Fibroblast of skin of left quadriceps (primary cell): ENCODE measurements at regions not wholly inside any gene's neighbourhood (a gene's known extent, or its start where the extent isn't known, plus 50 kb on each side); places are given as distances from the start of the nearest gene placed in this dataset.
A peak's percentile ranks its signal among the peaks of the same experiment; 100 is the strongest.
"Not testable (repeated sequence)": the region's sequence is repeated elsewhere in the genome, so short reads cannot be mapped to it uniquely, and the experiment has no call there.

Experiments used
- DNase-seq, 2 experiments: peaks; one replicate each; pipeline ENCODE4 v3.0.0-alpha.2; 2013; ENCODE audit warnings: low read depth in 2 of 2

GRCh38 chr7:34332006-34332405 lies 326.0 kb upstream of the NPSR1 start:
- DNase-seq: no peak

- DNase-seq: no peak
Observed at GRCh38 chr7:34333184-34333583, 324.8 kb upstream of the NPSR1 start.

DNA sequence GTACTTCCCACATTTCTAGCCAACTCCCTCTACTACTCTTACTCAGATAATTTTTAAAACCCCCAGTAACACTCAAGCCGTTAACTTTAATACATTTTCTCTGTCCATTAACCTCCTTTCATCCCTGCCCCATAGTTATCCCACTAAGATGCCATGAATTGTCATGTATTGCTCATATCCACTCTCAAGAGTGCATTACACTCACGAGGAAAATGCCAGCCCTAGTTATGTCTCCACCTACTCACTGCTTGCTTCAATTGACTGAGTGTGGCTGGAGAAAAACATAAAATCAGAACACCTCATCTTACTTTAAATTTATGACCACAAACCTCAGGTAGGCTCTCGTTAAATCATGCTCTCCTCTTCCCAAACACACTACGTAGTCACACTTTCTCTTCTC lies 324.1 kb upstream of the NPSR1 start:
- DNase-seq: no peak

- no peak for DNase-seq
Observed at GRCh38 chr7:34337163-34337562, 320.9 kb upstream of the NPSR1 start.

GRCh38 chr7:34338961-34339526 lies 319.0 kb upstream of the NPSR1 start:
- no peak for DNase-seq

DNA sequence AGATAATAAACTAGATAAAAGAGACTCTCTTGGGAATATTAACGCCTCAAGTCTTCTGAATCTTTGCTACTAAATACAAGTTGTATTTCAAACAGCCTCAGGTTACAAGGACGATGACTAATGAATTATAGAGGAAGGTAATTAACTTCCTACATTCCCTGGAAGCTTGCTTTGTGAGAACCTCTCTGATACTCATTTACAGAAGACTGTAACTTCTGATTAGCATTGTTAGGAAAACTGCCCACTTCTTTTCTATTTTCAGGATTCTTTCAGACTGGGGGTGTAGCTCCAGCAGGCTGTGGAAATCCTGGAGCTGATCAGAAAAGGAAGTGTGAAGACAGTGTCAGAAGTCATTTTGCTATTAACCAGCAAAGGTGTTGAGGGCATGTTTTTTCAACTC lies 316.7 kb upstream of the NPSR1 start:
- no peak for DNase-seq

GRCh38 chr7:34342387-34342786 lies 315.6 kb upstream of the NPSR1 start:
- no peak for DNase-seq

DNA sequence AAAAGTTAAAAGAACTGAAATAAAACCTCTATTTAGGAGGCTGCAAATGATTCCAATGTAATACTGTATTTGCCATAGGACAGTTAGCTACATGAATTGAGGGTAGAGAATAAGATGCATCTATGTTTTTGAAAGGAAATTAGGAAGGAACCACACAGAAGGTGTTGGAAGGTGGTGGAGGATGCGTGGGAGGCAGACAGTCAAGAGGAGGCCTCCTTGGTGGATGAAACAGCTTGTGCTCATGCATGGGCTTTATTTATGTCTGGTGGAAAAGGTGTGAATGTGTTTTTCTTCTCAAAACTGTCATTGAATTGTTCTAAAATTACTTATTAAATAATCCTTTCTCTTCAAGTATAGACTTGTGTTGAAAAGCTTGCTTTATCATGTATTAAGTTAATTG lies 314.4 kb upstream of the NPSR1 start:
- no peak for DNase-seq

DNA sequence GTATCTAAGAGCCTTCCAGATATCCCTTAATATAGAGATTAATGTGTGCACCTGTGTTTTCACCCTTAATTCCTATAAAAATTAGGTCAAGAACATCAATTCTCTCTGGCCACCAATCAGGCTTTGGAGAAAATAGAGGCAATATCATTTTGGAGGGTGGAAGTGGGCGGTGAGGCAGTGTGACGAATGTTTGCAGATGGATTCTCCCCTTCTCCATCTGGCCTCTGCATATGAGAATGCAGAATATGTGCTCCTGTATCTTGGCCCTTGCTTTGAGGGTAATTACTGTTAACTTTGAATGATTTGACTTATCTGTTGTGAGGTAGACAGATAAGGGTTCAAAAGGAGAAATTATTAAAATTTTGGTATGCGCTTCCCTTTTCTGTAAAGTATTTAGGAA lies 304.0 kb upstream of the NPSR1 start:
- DNase-seq: no peak

DNA sequence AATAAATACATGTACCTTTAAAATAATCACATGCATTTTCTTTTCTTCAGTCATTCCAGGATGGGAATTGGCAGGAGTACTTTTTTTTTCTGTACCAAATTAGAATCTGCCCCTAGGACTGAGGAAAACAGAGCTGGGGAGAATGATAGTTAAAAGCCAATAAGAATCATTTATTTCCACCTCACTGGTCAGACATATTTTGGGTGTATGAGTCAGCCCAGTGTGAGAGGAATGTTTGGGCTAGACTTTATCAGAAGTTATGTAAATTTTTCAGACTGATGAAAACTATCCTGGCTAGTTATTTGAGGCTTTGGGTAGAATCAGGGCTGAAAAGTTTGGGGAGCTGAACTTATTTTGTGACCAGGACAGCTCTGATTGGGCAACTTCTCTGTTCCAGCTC lies 303.1 kb upstream of the NPSR1 start:
- peak; percentile 56 to 59 for DNase-seq

- no peak for DNase-seq
Observed at GRCh38 chr7:34357068-34357467, 300.9 kb upstream of the NPSR1 start.

DNA sequence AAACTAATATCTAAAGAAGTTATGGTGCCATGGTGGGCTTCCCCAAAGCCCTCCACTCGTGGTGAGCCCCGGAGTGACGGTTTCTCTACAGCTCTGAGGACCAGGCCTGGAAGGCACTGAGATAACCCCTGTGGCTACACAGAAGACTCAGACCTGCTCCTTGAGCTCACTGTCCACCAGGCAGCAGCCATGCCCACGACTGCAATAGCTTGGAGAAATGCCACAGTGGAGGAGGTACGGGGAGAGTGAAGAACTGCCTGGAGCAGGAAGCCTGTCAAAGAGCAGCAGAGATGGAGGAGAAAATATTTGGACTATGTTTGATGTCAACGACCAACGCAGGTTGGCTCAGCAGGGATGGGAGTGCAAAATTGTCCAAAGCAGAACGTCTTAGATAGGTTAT lies 300.1 kb upstream of the NPSR1 start:
- DNase-seq: no peak

DNA sequence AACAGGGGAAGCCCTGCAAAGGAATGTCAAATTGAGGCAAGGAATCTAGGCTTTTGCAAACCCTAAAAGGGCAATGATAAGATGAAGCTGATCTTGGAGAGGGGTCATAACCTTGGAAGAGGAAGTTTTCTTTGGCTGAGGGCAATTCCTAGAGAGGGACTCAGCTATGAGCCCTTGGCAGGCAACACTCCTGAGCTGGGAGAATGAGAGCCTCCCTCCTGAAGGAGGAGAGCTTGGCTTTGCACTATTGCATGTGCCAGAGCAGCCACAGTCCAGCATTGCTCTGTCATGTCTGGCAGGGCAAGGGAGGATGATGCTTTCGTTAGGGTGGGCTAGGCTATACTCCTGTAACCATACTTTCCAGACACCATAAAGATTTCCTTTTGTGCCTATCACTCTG lies 299.4 kb upstream of the NPSR1 start:
- DNase-seq: not testable (repeated sequence)

DNA sequence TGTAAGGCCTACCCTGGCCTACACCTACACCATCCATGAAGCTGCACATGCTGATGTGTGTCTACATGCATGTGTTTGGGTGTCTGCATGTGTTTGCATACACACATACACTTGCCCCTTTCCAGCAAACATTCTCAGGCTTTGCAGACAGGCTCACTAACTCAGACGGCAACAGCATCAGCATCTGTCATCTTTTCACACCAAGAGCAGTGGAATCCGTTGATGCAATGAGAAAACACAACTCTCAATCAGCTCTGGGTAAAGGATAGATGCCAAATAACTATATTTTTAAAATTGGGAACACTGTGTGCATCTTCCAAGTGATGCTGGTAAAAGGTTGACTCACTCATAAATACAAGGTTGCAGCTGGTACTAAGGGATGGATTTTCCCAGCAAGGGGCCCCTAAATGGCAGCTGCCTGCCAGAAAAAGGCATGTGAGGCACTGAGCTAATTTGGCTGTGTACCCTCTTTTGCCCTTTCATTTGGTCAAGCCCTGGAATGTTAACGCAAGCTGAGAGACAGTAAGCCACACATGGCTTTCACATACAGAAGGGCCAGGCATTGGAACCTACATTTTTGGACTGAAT lies 296.3 kb upstream of the NPSR1 start:
- no peak for DNase-seq

- no peak for DNase-seq
Observed at GRCh38 chr7:34362621-34363020, 295.4 kb upstream of the NPSR1 start.

DNA sequence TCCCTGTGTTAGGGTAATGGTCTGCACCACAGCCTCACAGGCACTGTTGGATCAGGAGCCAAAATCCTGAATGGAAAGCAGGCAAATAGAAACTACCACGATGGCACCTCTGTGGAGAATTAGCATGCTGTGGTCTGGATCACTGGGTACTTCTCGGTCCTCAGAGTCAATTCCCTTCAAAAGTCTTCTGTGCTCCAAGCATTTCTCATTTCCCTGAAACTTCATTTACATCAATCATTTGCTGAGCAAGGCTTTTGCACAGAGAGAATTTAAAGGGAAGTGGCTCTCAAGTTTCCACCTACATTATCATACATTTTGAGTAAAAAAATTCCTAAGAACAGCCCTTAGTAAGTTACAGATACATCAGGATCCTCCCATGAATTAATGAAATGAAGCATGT lies 293.9 kb upstream of the NPSR1 start:
- DNase-seq: no peak

DNA sequence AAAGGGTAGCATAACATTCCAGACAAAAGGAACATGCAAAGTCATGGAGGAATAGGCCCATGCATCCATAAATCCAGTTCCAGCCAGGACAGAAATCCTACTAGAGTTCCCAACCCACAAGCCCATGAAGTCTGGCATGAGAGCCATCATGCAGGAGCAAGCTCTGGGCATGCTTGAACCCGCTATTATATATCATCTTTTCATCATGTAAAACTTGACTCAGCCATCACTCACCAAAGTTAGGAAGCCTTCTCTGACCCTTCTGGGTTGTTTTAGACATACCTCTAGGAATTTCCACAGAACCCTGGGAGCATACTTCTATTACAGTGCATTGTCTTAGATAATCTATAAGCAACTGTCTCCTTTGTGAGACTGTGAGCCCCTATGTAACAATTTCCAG lies 293.0 kb upstream of the NPSR1 start:
- DNase-seq: no peak

DNA sequence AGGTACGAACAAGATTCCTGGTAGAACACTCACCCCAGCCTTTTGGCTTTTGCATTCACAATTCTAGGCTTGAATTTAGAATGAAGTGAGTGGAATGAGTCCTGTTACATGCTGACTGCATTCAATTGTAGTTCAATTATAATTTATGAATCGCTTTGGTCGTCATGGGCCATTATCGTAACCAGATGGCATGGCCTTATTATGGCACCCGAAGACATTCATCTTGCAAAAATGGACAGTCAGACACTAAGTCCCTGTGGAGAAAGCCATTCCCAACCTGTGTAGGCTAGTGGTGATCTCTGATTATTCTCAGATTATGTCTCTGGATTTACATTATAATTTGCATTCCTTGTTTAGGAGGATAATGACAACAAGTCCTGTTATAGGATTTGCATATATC lies 292.4 kb upstream of the NPSR1 start:
- no peak for DNase-seq

DNA sequence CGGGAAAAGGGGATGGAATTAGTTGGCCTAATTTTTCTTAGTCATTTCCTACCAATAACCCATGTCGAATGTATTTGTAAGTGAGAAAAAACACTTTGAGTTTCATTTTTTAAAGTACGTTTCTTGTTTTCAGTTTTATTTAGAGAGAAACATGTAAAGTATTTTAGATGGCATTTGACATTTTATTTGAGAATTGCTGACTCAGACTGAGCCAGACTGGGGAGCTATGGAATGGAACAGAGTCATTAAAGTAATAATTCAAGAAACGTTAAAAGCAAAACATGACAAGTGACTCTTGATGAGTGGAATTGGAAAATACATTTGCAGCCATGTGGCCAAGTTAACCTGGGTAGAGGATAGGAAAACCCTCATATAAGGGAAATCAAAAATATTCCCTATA lies 286.1 kb upstream of the NPSR1 start:
- DNase-seq: no peak

DNA sequence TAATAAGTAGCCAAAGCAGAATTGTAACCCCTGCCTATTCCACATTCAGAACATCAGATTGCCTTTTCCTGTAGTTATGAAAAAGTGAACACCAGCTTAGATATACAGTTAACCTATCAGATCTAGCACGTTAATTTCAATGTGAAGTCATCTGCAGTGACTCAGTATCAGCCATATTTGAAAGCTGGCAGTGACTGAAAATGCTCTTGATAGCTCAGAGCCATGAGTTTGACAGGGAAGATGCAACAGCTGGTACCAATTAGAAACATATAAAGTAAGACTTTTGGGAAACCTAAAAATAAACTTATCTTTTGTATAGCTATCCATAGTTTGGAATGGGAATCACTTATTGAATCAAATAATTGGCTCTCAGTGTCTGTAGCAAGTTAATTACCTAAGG lies 284.1 kb upstream of the NPSR1 start:
- DNase-seq: peak; percentile 75

GRCh38 chr7:34382166-34382893 lies 275.7 kb upstream of the NPSR1 start:
- DNase-seq: no peak

DNA sequence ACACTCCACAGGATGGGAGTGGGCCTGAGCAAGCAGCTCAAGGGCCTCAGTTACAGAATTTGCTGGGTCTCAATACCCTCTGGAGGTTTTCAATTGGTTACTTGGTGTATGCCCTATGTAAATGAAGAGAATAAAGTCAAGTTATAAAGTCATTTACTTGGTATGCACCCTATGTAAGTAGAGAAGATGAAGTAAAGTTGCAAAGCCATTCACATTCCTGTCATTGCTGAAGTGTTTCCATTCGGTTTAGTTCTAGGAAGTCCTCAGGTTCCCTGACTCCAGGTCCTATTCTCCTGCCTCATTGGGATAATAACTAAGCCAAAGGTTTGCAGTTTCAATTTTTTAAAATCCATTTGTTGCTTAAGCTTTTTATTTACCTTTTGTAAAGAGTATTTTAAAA lies 272.6 kb upstream of the NPSR1 start:
- no peak for DNase-seq

DNA sequence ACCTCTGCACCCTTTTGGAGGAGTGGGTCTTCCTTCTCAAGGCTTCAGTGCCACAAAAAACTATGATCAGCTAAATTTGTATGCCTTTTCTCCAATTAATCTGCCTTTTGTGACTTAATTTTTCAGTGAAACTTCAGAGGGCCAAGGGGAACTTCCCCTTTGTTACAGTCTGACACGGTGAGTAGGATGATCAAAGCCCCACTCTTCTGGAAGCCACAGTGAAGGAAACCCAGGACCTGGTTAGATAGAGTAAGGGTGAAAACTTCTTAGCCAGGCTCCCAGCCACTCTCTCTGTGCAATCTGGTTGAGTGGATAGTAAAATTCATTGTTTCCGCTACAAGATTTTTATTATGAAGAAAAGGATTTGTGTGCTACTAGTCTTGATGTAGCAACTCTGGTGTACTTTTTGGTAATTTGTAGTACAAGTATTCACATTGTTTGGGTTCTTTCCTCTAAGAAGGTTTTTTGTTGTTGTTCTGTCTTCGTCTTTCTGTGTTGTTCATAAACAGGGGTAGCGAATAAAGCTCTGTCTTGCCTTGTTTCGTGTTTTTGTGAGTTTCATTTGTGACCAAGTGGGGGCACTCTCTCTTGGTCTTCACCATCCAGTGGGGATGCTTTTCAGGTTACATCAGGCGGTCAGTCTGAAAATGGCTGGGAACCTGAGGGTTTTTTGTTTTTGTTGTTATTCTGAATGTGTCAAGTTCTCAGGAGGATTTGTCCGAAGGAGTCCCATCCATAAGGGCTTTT lies 268.5 kb upstream of the NPSR1 start:
- DNase-seq: no peak
